Gastroesophageal sphincter (tissue), 3 donors: ENCODE measurements at regions not wholly inside any gene's neighbourhood (a gene's known extent, or its start where the extent isn't known, plus 50 kb on each side); places are given as distances from the start of the nearest gene placed in this dataset.

Experiments used
- CTCF ChIP-seq, 4 experiments: fragments of 200-600 bp in 2 of 4; fragments of 450-650 bp in 2 of 4; sonication (generic) in 1 of 4; IDR thresholded peaks; one replicate each; pipeline ENCODE4 v1.5.1; 2017 to 2019; ENCODE audit warnings: antibody characterized with exemption in 4 of 4, mild to moderate bottlenecking in 2 of 4, moderate library complexity in 2 of 4
- EP300 ChIP-seq: sonication (generic); formaldehyde crosslinking; IDR thresholded peaks from one replicate; pipeline ENCODE4 v1.6.1; 2017; ENCODE audit warnings: antibody characterized with exemption, mild to moderate bottlenecking

- TF ChIP-seq CTCF (IDR thresholded peaks at IDR 0.05), result no peak
- TF ChIP-seq EP300, result no peak
Measured at GRCh38 chr7:22601003-22601402, 101.0 kb upstream of the STEAP1B start.
